Esophagus squamous epithelium (tissue), 5 donors: ENCODE measurements at regions not wholly inside any gene's neighbourhood (a gene's known extent, or its start where the extent isn't known, plus 50 kb on each side); places are given as distances from the start of the nearest gene placed in this dataset.

Experiments used
- DNase-seq: peaks from one replicate; lab custom pipeline; 2025; lab: John Stamatoyannopoulos, UW
- H3K27ac ChIP-seq, 4 donors: fragments of 200-600 bp; sonication (generic); one replicate each; pipeline ENCODE4 v1.5.1; 2016 to 2019; ENCODE audit warnings: mild to moderate bottlenecking in 1 of 4
- H3K27me3 ChIP-seq, 4 donors: fragments of 200-600 bp; sonication (generic); 1 replicate in 3 of 4; 2 replicates in 1 of 4; pipeline versions ENCODE4 v1.5.1 to v1.6.0; 2017 to 2021; ENCODE audit warnings: antibody characterized with exemption in 1 of 4
- H3K36me3 ChIP-seq, 3 donors: fragments of 200-600 bp; sonication (generic); one replicate each; pipeline ENCODE4 v1.5.1; 2016 to 2019
- H3K4me1 ChIP-seq, 3 donors: fragments of 200-600 bp; sonication (generic); one replicate each; pipeline ENCODE4 v1.5.1; 2017 to 2019
- H3K4me3 ChIP-seq, 4 donors: fragments of 200-600 bp; sonication (generic); 1 replicate in 3 of 4; 2 replicates in 1 of 4; pipeline ENCODE4 v1.5.1; 2016 to 2019; ENCODE audit warnings: mild to moderate bottlenecking in 2 of 4, moderate library complexity in 1 of 4
- H3K9me3 ChIP-seq, 3 donors: fragments of 200-600 bp; sonication (generic); one replicate each; pipeline ENCODE4 v1.5.1; 2016 to 2019
- POLR2A ChIP-seq, 4 donors: fragments of 450-650 bp; IDR thresholded peaks; one replicate each; pipeline ENCODE4 v1.6.1; 2017; ENCODE audit warnings: antibody characterized with exemption in 4 of 4, mild to moderate bottlenecking in 4 of 4, moderate library complexity in 3 of 4
- WGBS, 2 donors: methylation state at CpG; one replicate each; pipeline ENCODE4 v1.1.5; 2018; 5-methylcytosine and 5-hydroxymethylcytosine counted together
- intact Hi-C: fragments of 100-400 bp; cut with DNase I; formaldehyde crosslinking; loops from one replicate; pipeline ENCODE4 v1.15.0; 2022
- TF ChIP-seq, protein P1 (sequence below), 6 experiments: fragments of 450-650 bp in 4 of 6; fragments of 200-600 bp in 2 of 6; sonication (generic) in 2 of 6; IDR thresholded peaks; one replicate each; pipeline ENCODE4 v1.5.1; 2016 to 2019; ENCODE audit warnings: antibody characterized with exemption in 6 of 6, mild to moderate bottlenecking in 4 of 6, moderate library complexity in 4 of 6
- donor health status: DM: yes; HTN: yes; CAD: no.

DNA sequence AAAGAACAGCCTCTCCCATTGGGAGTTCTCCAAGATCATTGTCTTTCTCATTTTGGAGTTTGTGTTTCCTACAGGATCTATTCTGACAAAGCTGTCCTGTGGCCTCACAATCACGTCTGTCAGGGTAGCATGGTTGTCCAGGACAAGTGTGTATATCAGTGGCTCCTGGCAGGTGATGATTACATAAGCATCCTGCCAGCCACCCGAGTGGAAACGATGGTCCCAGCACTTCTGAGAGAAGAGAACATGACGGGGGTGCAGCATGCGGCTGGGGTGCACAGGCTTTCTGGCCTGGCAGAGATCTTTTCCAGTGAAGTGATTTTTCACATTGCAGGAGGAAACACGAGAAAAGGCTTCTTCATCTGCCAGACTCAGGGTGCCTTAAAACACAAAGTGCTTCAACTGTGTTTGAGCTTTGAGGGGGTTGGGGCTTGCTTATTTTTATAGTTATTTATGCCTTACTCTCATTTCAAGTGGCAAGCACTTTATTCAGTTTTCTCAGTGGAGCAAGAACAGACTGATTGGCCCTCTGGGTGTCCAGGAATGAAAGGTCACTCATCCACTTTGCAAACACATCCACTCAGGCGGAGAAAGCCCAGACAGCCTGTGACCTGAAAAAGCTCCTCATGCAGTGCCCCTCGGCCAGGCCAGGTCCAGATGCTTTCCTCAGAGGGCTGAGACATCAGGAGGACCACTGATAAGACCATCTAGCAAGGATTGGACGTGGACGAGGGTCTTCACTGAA lies 186.0 kb downstream of the DUSP10 start:
- Histone ChIP-seq H3K4me1 (no peaks in the 10 kb centered on the region), H3K9me3 (no peaks in the 10 kb centered on the region), H3K4me3 (no peak overlapping the region), H3K27me3 (no peaks in the 10 kb centered on the region), H3K36me3 (no peaks in the 10 kb centered on the region), H3K27ac (no peak overlapping the region)
- intact Hi-C loops: no loop called here
- no peak for DNase-seq
- 72 to 73% methylated on average over 9 to 10 of the region's 10 CpGs for WGBS, 2 donors
- no peak for TF ChIP-seq POLR2A (IDR thresholded peaks at IDR 0.05)
- TF ChIP-seq, protein P1, sequence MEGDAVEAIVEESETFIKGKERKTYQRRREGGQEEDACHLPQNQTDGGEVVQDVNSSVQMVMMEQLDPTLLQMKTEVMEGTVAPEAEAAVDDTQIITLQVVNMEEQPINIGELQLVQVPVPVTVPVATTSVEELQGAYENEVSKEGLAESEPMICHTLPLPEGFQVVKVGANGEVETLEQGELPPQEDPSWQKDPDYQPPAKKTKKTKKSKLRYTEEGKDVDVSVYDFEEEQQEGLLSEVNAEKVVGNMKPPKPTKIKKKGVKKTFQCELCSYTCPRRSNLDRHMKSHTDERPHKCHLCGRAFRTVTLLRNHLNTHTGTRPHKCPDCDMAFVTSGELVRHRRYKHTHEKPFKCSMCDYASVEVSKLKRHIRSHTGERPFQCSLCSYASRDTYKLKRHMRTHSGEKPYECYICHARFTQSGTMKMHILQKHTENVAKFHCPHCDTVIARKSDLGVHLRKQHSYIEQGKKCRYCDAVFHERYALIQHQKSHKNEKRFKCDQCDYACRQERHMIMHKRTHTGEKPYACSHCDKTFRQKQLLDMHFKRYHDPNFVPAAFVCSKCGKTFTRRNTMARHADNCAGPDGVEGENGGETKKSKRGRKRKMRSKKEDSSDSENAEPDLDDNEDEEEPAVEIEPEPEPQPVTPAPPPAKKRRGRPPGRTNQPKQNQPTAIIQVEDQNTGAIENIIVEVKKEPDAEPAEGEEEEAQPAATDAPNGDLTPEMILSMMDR (IDR thresholded peaks at IDR 0.05): no peak

DNA sequence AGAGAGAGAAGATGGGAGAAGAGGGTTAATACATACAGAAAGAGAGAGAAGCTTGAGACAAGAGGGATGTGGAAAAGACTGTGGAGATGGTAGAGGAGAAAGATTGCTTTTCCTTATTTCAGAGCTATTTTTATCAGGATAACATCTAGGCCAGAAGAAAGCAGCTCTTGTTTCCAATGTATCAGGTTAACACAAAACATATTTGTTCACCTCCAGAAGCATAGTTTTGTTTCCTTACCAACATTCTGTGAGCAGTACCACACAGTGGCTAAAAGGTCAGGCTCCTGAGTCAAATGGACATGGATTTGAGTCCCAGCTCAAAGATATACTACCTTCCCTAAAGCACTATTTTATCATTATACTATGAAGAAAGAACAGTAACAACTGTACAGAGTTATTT lies 185.5 kb downstream of the DUSP10 start:
- Histone ChIP-seq H3K9me3 (no peaks in the 10 kb centered on the region), H3K4me1 (no peaks in the 10 kb centered on the region), H3K27ac (no peak overlapping the region), H3K27me3 (no peaks in the 10 kb centered on the region), H3K36me3 (no peaks in the 10 kb centered on the region), H3K4me3 (no peak overlapping the region)
- TF ChIP-seq, protein P1 (IDR thresholded peaks at IDR 0.05): no peak
- TF ChIP-seq POLR2A (IDR thresholded peaks at IDR 0.05): no peak
- intact Hi-C loops: no loop called here
- no peak for DNase-seq

DNA sequence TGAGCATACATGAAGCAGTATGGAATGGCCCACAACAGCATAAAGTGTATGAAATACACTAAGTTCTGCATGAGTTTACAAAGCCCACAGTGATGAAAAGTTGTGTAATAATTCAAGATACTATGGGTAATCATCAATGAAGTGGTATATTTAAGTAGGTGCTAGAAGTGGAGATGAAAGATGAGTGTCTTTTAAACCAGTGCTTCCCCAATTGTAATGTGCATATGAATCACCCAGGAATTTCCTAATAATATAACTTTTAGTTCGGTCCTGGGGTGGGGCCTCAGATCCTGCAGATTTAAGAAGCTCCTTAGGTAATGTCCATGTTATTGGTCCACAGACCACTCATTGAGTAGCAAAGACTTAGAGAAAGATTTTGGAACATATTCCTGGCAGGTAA lies 184.9 kb downstream of the DUSP10 start:
- Histone ChIP-seq H3K4me3 (no peak overlapping the region), H3K9me3 (no peaks in the 10 kb centered on the region), H3K27me3 (no peaks in the 10 kb centered on the region), H3K27ac (no peak overlapping the region), H3K36me3 (no peaks in the 10 kb centered on the region), H3K4me1 (no peaks in the 10 kb centered on the region)
- 59 to 61% methylated on average over 1 of the region's 1 CpG for WGBS, 2 donors
- TF ChIP-seq, protein P1 (IDR thresholded peaks at IDR 0.05): no peak
- no peak for TF ChIP-seq POLR2A (IDR thresholded peaks at IDR 0.05)
- no peak for DNase-seq
- intact Hi-C loops: no loop called here

DNA sequence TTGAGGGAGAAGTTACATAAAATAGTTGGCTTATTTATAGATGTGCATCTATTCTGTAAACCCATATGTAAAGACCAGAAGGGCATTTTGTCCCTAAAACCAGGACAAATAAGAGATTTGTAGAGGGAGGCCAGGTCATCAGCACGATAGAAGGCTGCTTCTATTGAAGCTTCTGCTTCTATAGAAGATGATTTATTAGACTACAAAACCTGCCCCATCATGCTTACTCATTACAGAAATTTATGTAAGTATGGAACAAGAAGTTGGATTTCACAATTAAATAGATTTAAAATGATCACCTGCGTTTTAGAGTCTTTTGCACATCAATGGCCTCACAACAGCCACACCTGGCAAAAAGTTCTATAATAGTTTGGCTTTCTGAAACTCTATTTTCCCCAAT lies 183.5 kb downstream of the DUSP10 start:
- no peaks in the 10 kb centered on the region for H3K4me1 ChIP-seq
- WGBS, 2 donors: 35 to 61% methylated on average over 2 of the region's 2 CpGs

GRCh38 chr1:221559911-221560310 lies 182.0 kb downstream of the DUSP10 start:
- no peaks in the 10 kb centered on the region for H3K27me3 ChIP-seq
- H3K9me3 ChIP-seq: no peaks in the 10 kb centered on the region
- no peaks in the 10 kb centered on the region for H3K36me3 ChIP-seq
- no peak overlapping the region for H3K4me3 ChIP-seq
- intact Hi-C loops: no loop called here
- no peaks in the 10 kb centered on the region for H3K4me1 ChIP-seq
- DNase-seq: no peak
- no peak overlapping the region for H3K27ac ChIP-seq
- TF ChIP-seq, protein P1 (IDR thresholded peaks at IDR 0.05): no peak
- TF ChIP-seq POLR2A (IDR thresholded peaks at IDR 0.05): no peak
- 72 to 84% methylated on average over 4 of the region's 4 CpGs for WGBS, 2 donors

More for the DNA sequence above, 183.5 kb downstream of the DUSP10 start:
- no peak overlapping the region for H3K27ac ChIP-seq
- no peaks in the 10 kb centered on the region for H3K27me3 ChIP-seq
- no peak overlapping the region for H3K4me3 ChIP-seq
- DNase-seq: no peak
- TF ChIP-seq, protein P1 (IDR thresholded peaks at IDR 0.05): no peak
- no peak for TF ChIP-seq POLR2A (IDR thresholded peaks at IDR 0.05)
- no peaks in the 10 kb centered on the region for H3K36me3 ChIP-seq
- intact Hi-C loops: no loop called here
- no peaks in the 10 kb centered on the region for H3K9me3 ChIP-seq
